Neuronal stem cell (in vitro differentiated cells): ENCODE measurements at regions not wholly inside any gene's neighbourhood (a gene's known extent, or its start where the extent isn't known, plus 50 kb on each side); places are given as distances from the start of the nearest gene placed in this dataset.

Source experiments
- DNase-seq: peaks from one replicate; pipeline ENCODE4 v3.0.0-alpha.2; 2013; ENCODE audit warnings: low spot score
- H2AFZ ChIP-seq: one replicate; pipeline ENCODE4 v1.6.1; 2013; ENCODE audit warnings: mild to moderate bottlenecking, low read length, inconsistent platforms
- H2AK5ac ChIP-seq: 2 replicates; pipeline ENCODE4 v1.6.1; 2013; ENCODE audit warnings: low read depth, mild to moderate bottlenecking, inconsistent platforms, low read length, moderate library complexity, mixed read lengths
- H2BK120ac ChIP-seq: 2 replicates; pipeline ENCODE4 v1.6.1; 2013; ENCODE audit warnings: low read depth, mild to moderate bottlenecking, inconsistent platforms, low read length, moderate library complexity, mixed read lengths
- H2BK12ac ChIP-seq: one replicate; pipeline ENCODE4 v1.6.1; 2013; ENCODE audit warnings: low read length, inconsistent platforms
- H2BK15ac ChIP-seq: 2 replicates; pipeline ENCODE4 v1.6.1; 2013; ENCODE audit warnings: mild to moderate bottlenecking, low read length, inconsistent platforms, mixed read lengths
- H2BK5ac ChIP-seq: one replicate; pipeline ENCODE4 v1.6.1; 2013; ENCODE audit warnings: inconsistent platforms, mild to moderate bottlenecking, low read length, moderate library complexity
- H3K14ac ChIP-seq: one replicate; pipeline ENCODE4 v1.6.1; 2013; ENCODE audit warnings: low read length, inconsistent platforms
- H3K18ac ChIP-seq: 2 replicates; pipeline ENCODE4 v1.6.1; 2013; ENCODE audit warnings: low read length, inconsistent platforms
- H3K23ac ChIP-seq: 2 replicates; pipeline ENCODE4 v1.6.1; 2013; ENCODE audit warnings: low read depth, mild to moderate bottlenecking, mixed read lengths, low read length, inconsistent platforms; ENCODE audit not compliant: poor library complexity
- H3K27ac ChIP-seq: replicated peaks from 3 replicates; pipeline ENCODE4 v1.5.1; 2013; ENCODE audit warnings: low read length, inconsistent platforms
- H3K27me3 ChIP-seq, 3 experiments: 2 replicates each; pipeline ENCODE4 v1.6.1; 2013; ENCODE audit warnings: low read length in 3 of 3, mild to moderate bottlenecking in 2 of 3, inconsistent platforms in 1 of 3, low read depth in 1 of 3, mixed read lengths in 1 of 3, moderate library complexity in 1 of 3; ENCODE audit not compliant: control insufficient read depth in 3 of 3, insufficient read depth in 3 of 3
- H3K36me3 ChIP-seq, 2 donors: replicated peaks in 1 of 2; 2 replicates each; pipeline ENCODE4 v1.6.1; 2013; ENCODE audit warnings: low read length in 2 of 2; ENCODE audit not compliant: control insufficient read depth in 2 of 2, insufficient read depth in 2 of 2
- H3K4ac ChIP-seq: 2 replicates; pipeline ENCODE4 v1.6.1; 2013; ENCODE audit warnings: inconsistent platforms, mild to moderate bottlenecking, low read length, moderate library complexity
- H3K4me1 ChIP-seq, 2 donors: 1 replicate in 1 of 2; 2 replicates in 1 of 2; pipeline ENCODE4 v1.6.1; 2013; ENCODE audit warnings: low read length in 2 of 2, low read depth in 1 of 2; ENCODE audit not compliant: control insufficient read depth in 2 of 2, insufficient read depth in 1 of 2
- H3K4me2 ChIP-seq: one replicate; pipeline ENCODE4 v1.6.1; 2013; ENCODE audit warnings: mild to moderate bottlenecking, low read length, inconsistent platforms; ENCODE audit not compliant: insufficient read depth, poor library complexity, severe bottlenecking
- H3K4me3 ChIP-seq, 2 donors: 2 replicates each; pipeline ENCODE4 v1.5.1; 2013; ENCODE audit warnings: low read length in 2 of 2, mild to moderate bottlenecking in 2 of 2, inconsistent platforms in 1 of 2, moderate library complexity in 1 of 2
- H3K79me1 ChIP-seq: one replicate; pipeline ENCODE4 v1.6.1; 2013; ENCODE audit warnings: low read depth, mild to moderate bottlenecking, inconsistent platforms, low read length, moderate library complexity
- H3K9ac ChIP-seq: one replicate; pipeline ENCODE4 v1.6.1; 2013; ENCODE audit warnings: mild to moderate bottlenecking, low read depth, low read length, inconsistent platforms; ENCODE audit not compliant: poor library complexity
- H3K9me3 ChIP-seq, 2 donors: replicated peaks in 1 of 2; 2 replicates each; pipeline versions ENCODE3 to v1.6.1; 2013; ENCODE audit warnings: low read length in 2 of 2, mild to moderate bottlenecking in 2 of 2, inconsistent platforms in 1 of 2, low read depth in 1 of 2, mixed read lengths in 1 of 2, moderate library complexity in 1 of 2; ENCODE audit not compliant: control insufficient read depth in 2 of 2, insufficient read depth in 1 of 2
- H4K8ac ChIP-seq: one replicate; pipeline ENCODE4 v1.6.1; 2013; ENCODE audit warnings: low read depth, mild to moderate bottlenecking, inconsistent platforms, low read length, moderate library complexity
- H4K91ac ChIP-seq: one replicate; pipeline ENCODE4 v1.6.1; 2013; ENCODE audit warnings: low read length, low read depth, mild to moderate bottlenecking, inconsistent platforms; ENCODE audit not compliant: poor library complexity
- WGBS, 2 donors: extraction: QIAGEN DNeasy Blood & Tissue Kit; methylation state at CpG; one replicate each; pipeline ENCODE4 v1.1.7; 2013; ENCODE audit warnings: missing lambda C conversion rate in 2 of 2, mixed read lengths in 1 of 2; ENCODE audit not compliant: insufficient read length in 2 of 2, insufficient replicate concordance in 1 of 2; ENCODE audit errors: extremely low coverage in 2 of 2; 5-methylcytosine and 5-hydroxymethylcytosine counted together

DNA sequence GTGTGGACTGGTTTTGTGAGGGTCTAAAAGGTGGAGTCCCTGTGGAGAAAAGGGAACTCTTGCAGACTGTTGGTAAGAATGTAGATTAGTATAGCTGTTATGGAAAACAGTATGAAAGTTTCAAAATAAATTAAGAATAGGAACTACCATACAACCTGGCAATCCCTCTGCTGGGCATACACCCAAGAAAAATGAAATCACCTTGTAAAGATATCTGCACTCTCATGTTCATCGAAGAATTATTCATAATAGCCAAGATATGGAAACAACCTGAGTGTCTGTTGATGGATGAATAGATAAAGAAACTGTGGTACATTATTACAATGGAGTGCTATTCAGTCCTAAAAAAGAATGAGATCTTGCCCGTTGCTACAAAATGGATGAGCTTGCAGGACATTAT, 109.6 kb downstream of the TBX19 start:
- no peak overlapping the region for H3K4ac ChIP-seq
- H3K18ac ChIP-seq = no peak overlapping the region
- H2BK120ac ChIP-seq = no peak overlapping the region
- no peak overlapping the region for H3K4me2 ChIP-seq
- no peak overlapping the region for H2BK12ac ChIP-seq
- no peak overlapping the region for H4K8ac ChIP-seq
- H3K27me3 ChIP-seq = peaks cover 0 to 5% (median 4%) of the 10 kb centered on the region in 3 experiments
- H2AK5ac ChIP-seq = no peak overlapping the region
- H3K14ac ChIP-seq = no peak overlapping the region
- no peaks in the 10 kb centered on the region for H3K79me1 ChIP-seq
- no peak overlapping the region for H3K4me3 ChIP-seq
- H3K27ac ChIP-seq = no peak overlapping the region
- no peak overlapping the region for H2BK15ac ChIP-seq
- H4K91ac ChIP-seq = no peak overlapping the region
- H3K36me3 ChIP-seq = no peaks in the 10 kb centered on the region
- no peak overlapping the region for H2AFZ ChIP-seq
- no CpG with 5 or more reads among the region's 2 CpGs for WGBS, 2 donors
- H3K23ac ChIP-seq = no peak overlapping the region
- DNase-seq = no peak
- H2BK5ac ChIP-seq = no peak overlapping the region
- H3K9ac ChIP-seq = no peak overlapping the region
- H3K9me3 ChIP-seq = peaks cover 0 to 4% of the 10 kb centered on the region in 2 donors
- peaks cover 0 to 9% of the 10 kb centered on the region in 2 donors for H3K4me1 ChIP-seq

DNA sequence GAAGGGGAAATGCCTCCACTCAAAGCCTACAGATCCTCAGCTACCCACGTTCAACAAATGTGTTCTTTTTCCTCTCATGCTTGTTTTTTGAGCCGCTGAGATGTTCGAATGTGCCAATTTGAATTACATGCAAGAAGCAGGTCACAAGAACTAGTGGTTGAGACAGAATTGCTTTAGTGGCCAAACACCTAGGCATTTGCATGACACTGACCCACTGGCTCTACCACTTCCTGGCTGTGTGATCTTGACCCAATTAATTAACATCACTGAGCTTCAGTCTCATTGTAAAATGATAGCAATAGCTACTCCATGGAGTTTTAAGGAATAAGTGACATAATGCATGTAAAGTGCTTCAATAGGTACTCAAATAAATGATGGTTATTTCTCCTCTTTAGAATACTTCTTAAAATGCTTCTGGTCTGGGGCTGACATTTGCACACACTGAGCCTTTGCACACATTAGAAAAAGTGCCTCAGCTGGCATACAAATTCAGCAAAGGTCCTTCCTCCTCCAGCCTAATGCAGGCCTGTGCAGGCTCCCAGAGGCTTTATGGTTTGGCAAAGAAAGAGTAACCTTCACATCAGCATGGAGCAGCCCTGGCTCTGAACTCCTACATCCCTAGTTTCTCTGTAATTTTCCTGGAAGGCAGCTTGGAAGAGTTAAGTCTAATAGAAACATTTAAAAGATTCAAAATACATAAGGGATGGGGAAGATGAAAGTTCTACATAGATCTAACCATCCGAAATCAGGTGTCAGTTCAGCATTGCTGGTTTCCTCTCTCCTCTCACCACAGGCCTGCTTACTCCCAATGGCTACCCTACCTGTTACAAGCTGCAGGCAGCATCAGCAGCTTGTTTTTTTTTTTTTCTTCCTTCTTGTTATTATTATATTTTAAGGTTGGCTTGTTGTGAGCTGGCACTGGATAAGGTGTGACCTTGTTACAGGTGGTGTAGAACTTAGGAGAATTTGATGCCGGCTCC, 107.4 kb downstream of the TBX19 start:
- Histone ChIP-seq H2BK120ac (no peak overlapping the region), H3K4me3 (no peak overlapping the region), H3K23ac (no peak overlapping the region), H3K36me3 (no peaks in the 10 kb centered on the region), H3K9ac (no peak overlapping the region), H3K4ac (no peak overlapping the region), H2AK5ac (no peak overlapping the region), H2BK5ac (no peak overlapping the region), H2BK12ac (no peak overlapping the region), H3K27me3 (peaks cover 0 to 4% (median 3%) of the 10 kb centered on the region in 3 experiments), H2BK15ac (no peak overlapping the region), H3K79me1 (no peaks in the 10 kb centered on the region), H2AFZ (no peak overlapping the region), H4K8ac (no peak overlapping the region), H3K4me2 (no peak overlapping the region), H3K4me1 (peaks cover 0 to 9% of the 10 kb centered on the region in 2 donors), H3K18ac (no peak overlapping the region), H3K14ac (no peak overlapping the region), H3K27ac (no peak overlapping the region), H3K9me3 (peaks cover 0 to 4% of the 10 kb centered on the region in 2 donors), H4K91ac (no peak overlapping the region)
- no peak for DNase-seq
- WGBS, 2 donors = no CpG with 5 or more reads among the region's 5 CpGs

DNA sequence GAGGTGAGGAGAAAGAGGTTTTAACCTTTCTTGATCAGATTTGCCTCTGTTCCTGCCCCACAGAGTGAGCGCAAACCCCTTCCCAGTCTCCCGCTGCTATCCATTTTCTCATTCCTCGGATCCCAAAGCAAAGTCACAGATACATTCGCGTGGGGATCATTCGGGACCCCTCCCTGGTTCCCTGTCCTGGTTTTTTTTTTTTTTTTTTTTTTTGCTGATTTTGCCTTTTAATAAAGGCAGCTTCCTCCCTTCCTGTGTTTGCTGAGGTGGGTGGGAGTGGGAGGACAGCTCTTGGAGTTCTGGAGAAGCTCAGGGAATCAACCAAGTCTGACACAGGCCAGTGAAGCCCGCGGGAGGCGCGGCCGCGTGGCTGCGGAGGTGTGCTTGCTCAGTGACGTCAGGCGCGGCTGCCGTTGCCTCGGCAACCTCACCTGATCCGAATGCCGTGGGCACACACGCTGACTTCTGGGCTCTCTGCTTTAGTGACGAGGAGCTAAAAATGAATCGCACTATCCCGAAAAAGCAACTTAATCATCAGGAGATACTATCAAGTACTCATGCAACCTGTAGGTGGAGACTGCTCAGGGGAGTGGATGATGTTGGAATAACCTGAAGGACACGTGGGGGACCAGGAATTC, 106.4 kb downstream of the TBX19 start:
- H3K23ac ChIP-seq = no peak overlapping the region
- H4K91ac ChIP-seq = no peak overlapping the region
- H2AK5ac ChIP-seq = no peak overlapping the region
- no peak overlapping the region for H3K14ac ChIP-seq
- no peaks in the 10 kb centered on the region for H3K79me1 ChIP-seq
- H3K9ac ChIP-seq = no peak overlapping the region
- no CpG with 5 or more reads among the region's 25 CpGs for whole genome bisulfite sequencing, 2 donors
- no peak overlapping the region for H2BK15ac ChIP-seq
- H2BK12ac ChIP-seq = no peak overlapping the region
- peaks cover 0 to 4% of the 10 kb centered on the region in 2 donors for H3K9me3 ChIP-seq
- peak; percentile 20 for DNase-seq
- H3K4me2 ChIP-seq = peak overlapping the region; percentile 23
- no peak overlapping the region for H3K4me3 ChIP-seq
- H3K4me1 ChIP-seq = peaks cover 0 to 7% of the 10 kb centered on the region in 2 donors
- no peaks in the 10 kb centered on the region for H3K36me3 ChIP-seq
- H4K8ac ChIP-seq = no peak overlapping the region
- peak overlapping the region; percentile 18 for H2AFZ ChIP-seq
- no peak overlapping the region for H3K27ac ChIP-seq
- peaks cover 0 to 4% (median 3%) of the 10 kb centered on the region in 3 experiments for H3K27me3 ChIP-seq
- no peak overlapping the region for H2BK120ac ChIP-seq
- no peak overlapping the region for H2BK5ac ChIP-seq
- no peak overlapping the region for H3K4ac ChIP-seq
- no peak overlapping the region for H3K18ac ChIP-seq

DNA sequence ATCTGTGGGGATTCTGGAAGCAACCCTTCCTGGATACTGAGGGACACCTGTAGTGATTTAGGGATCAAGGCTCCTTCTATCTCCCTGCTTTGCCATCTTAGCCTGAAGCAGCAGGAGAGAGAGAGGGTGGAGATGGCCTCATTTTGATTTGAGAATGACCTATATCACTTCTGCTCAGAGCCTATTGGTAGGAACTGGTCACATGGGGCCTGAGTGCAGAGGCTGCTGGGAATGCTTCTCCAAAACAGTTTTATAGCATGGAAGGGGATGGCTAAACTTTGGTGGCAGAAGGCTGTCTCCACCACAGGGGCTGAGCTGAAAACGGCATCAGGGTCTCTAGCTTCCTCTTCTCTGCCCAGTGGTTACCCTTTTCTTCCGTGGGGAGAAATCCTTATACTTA, 105.8 kb downstream of the TBX19 start:
- Histone ChIP-seq H3K23ac (no peak overlapping the region), H3K4me3 (no peak overlapping the region), H3K79me1 (no peaks in the 10 kb centered on the region), H3K14ac (no peak overlapping the region), H2AK5ac (no peak overlapping the region), H2BK12ac (no peak overlapping the region), H3K27me3 (peaks cover 0 to 4% (median 3%) of the 10 kb centered on the region in 3 experiments), H3K27ac (no peak overlapping the region), H2BK5ac (no peak overlapping the region), H2AFZ (peak overlapping the region; percentile 18), H3K4me2 (no peak overlapping the region), H3K9ac (no peak overlapping the region), H4K8ac (no peak overlapping the region), H2BK120ac (no peak overlapping the region), H3K9me3 (peaks cover 0 to 4% of the 10 kb centered on the region in 2 donors), H3K4ac (no peak overlapping the region), H2BK15ac (no peak overlapping the region), H3K36me3 (no peaks in the 10 kb centered on the region), H4K91ac (no peak overlapping the region), H3K4me1 (peaks cover 0 to 7% of the 10 kb centered on the region in 2 donors), H3K18ac (no peak overlapping the region)
- DNase-seq = no peak
- WGBS, 2 donors = no CpG with 5 or more reads among the region's 2 CpGs
